ENCODE measurements at regions not wholly inside any gene's neighbourhood (a gene's known extent, or its start where the extent isn't known, plus 50 kb on each side); places are given as distances from the start of the nearest gene placed in this dataset.

- TF ChIP-seq SKIL (IDR thresholded peaks at IDR 0.05; ENCODE audit: low read depth, poor library complexity, severe bottlenecking), result no peak
Observed at GRCh38 chr21:15183813-15184257, 119.0 kb upstream of the NRIP1 start (continued).

GRCh38 chr21:15190412-15190811 is 125.6 kb upstream of the NRIP1 start:
- Histone ChIP-seq H3K4me3 (no peak overlapping the region), H3K36me3 (ENCODE audit: control insufficient read depth in 2 of 2, insufficient read depth in 2 of 2, low read length in 1 of 2) (no peaks in the 10 kb centered on the region), H4K20me1 (ENCODE audit: control insufficient read depth, insufficient read depth) (no peaks in the 10 kb centered on the region), H3K4me1 (ENCODE audit: control insufficient read depth, insufficient read depth, low read length) (no peaks in the 10 kb centered on the region), H3K27ac (ENCODE audit: control insufficient read depth, insufficient read depth) (no peak overlapping the region), H2AFZ (ENCODE audit: control insufficient read depth, low read depth, low read length) (no peak overlapping the region), H3K9ac (ENCODE audit: control insufficient read depth, insufficient read depth, low read length) (no peak overlapping the region), H3K4me2 (ENCODE audit: control insufficient read depth, insufficient read depth) (no peak overlapping the region), H3K27me3 (replicated peaks in 1 of 2; ENCODE audit: control insufficient read depth in 2 of 2, insufficient read depth in 2 of 2, low read length in 1 of 2) (no peaks in the 10 kb centered on the region; a peak in 1 of 4 replicates), H3K79me2 (ENCODE audit: control insufficient read depth, insufficient read depth, low read length) (no peaks in the 10 kb centered on the region), H3K9me3 (replicated peaks; ENCODE audit: control insufficient read depth, insufficient read depth, low read length) (no peaks in the 10 kb centered on the region)
- BruUV-seq (replicated peaks), result no TSS peak
- ChIA-PET CTCF (no interaction called here), POLR2A (no interaction called here), SMC1A (ENCODE audit: uncharacterized antibody, unreplicated experiment) (no interaction called here), RAD21 (ENCODE audit: unreplicated experiment) (interaction anchor here (0.6 kb wide), 1 partner anchor 87 kb away, joined by 3 read pairs; no protein-coding TSS in a partner anchor)
- ATAC-seq (no peak), DNase-seq (ENCODE audit: low read depth, low spot score) (no peak), FAIRE-seq (no peak)
- WGBS (ENCODE audit: insufficient coverage, insufficient replicate concordance, low lambda C conversion rate, missing lambda C conversion rate), result 11% methylated on average over 3 of the region's 3 CpGs
- intact Hi-C loops (cut with micrococcal nuclease; ENCODE audit: unreplicated experiment) (no loop called here), in situ Hi-C loops (cut with MboI) (no loop called here)
- TF ChIP-seq ATF3 (IDR thresholded peaks at IDR 0.05; ENCODE audit: borderline replicate concordance, extremely low read depth, low read depth, low read length) (no peak), TBL1XR1 (IDR thresholded peaks at IDR 0.05; ENCODE audit: low read depth, low read length) (no peak), TCF7 (IDR thresholded peaks at IDR 0.05; ENCODE audit: borderline replicate concordance) (no peak), ELK1 (IDR thresholded peaks at IDR 0.05; ENCODE audit: low read depth, low read length) (no peak), YBX1 (IDR thresholded peaks at IDR 0.05) (no peak), MAX (IDR thresholded peaks at IDR 0.05; ENCODE audit: low read depth, low read length) (no peak), SIX5 (IDR thresholded peaks at IDR 0.05; ENCODE audit: low read depth, low read length, severe bottlenecking) (no peak), POLR2AphosphoS2 (IDR thresholded peaks at IDR 0.05; ENCODE audit: low read depth, low read length) (no peak), MLLT1 (IDR thresholded peaks at IDR 0.05) (no peak), HDGF (IDR thresholded peaks at IDR 0.05) (no peak), ZNF274 (IDR thresholded peaks at IDR 0.05; ENCODE audit: insufficient read depth, insufficient read length) (no peak), POLR2A (IDR thresholded peaks at IDR 0.05; ENCODE audit: low read depth, low read length) (no peak), RCOR1 (conservative IDR thresholded peaks at IDR 0.05; ENCODE audit: low read depth, low read length) (no peak), CTCF (IDR thresholded peaks at IDR 0.05 in 2 of 3, conservative IDR thresholded peaks at IDR 0.05 in 1 of 3; ENCODE audit: control insufficient read depth in 2 of 3, extremely low read depth in 1 of 3, insufficient read depth in 1 of 3, low read depth in 3 of 3, low read length in 3 of 3) (no peak), EP300 (IDR thresholded peaks at IDR 0.05; ENCODE audit: borderline replicate concordance in 1 of 2, control insufficient read depth in 1 of 2, low read depth in 2 of 2, low read length in 2 of 2) (no peak)
